ENCODE measurements at regions not wholly inside any gene's neighbourhood (a gene's known extent, or its start where the extent isn't known, plus 50 kb on each side); places are given as distances from the start of the nearest gene placed in this dataset.

- TF ChIP-seq EP300 (IDR thresholded peaks at IDR 0.05) (no peak), CTCF (IDR thresholded peaks at IDR 0.05) (no peak), POLR2AphosphoS5 (IDR thresholded peaks at IDR 0.05) (no peak)
These were observed 233.7 kb upstream of the FGF13 start for GRCh38 chrX:138945219-138945618.
